Breast epithelium (tissue), 4 donors: ENCODE measurements at regions not wholly inside any gene's neighbourhood (a gene's known extent, or its start where the extent isn't known, plus 50 kb on each side); places are given as distances from the start of the nearest gene placed in this dataset.

ENCODE experiments used
- DNase-seq, 2 donors: peaks; one replicate each; pipeline ENCODE4 v3.0.0-alpha.2; 2019; ENCODE audit warnings: low spot score in 2 of 2
- H3K27ac ChIP-seq, 2 donors: fragments of 200-600 bp; sonication (generic) in 1 of 2; one replicate each; pipeline ENCODE4 v1.5.1; 2016 to 2019; ENCODE audit warnings: mild to moderate bottlenecking in 1 of 2
- H3K27me3 ChIP-seq, 2 donors: fragments of 200-600 bp; sonication (generic) in 1 of 2; one replicate each; pipeline versions ENCODE4 v1.5.1 to v1.6.0; 2017 to 2019; ENCODE audit warnings: control low read depth in 1 of 2, mild to moderate bottlenecking in 1 of 2
- H3K36me3 ChIP-seq: fragments of 200-600 bp; one replicate; pipeline ENCODE4 v1.5.1; 2019
- H3K4me1 ChIP-seq, 2 donors: fragments of 200-600 bp; sonication (generic); one replicate each; pipeline ENCODE4 v1.5.1; 2016 to 2019; ENCODE audit warnings: control low read depth in 1 of 2
- H3K4me3 ChIP-seq, 3 donors: fragments of 200-600 bp; sonication (generic); 1 replicate in 2 of 3; 2 replicates in 1 of 3; pipeline ENCODE4 v1.5.1; 2016 to 2019; ENCODE audit warnings: mild to moderate bottlenecking in 3 of 3, moderate library complexity in 2 of 3
- H3K9me3 ChIP-seq, 2 donors: fragments of 200-600 bp; sonication (generic) in 1 of 2; one replicate each; pipeline ENCODE4 v1.5.1; 2016 to 2019; ENCODE audit warnings: control low read depth in 1 of 2
- CTCF ChIP-seq, 3 donors: fragments of 450-650 bp; IDR thresholded peaks; one replicate each; pipeline ENCODE4 v1.5.1; 2016 to 2017; ENCODE audit warnings: antibody characterized with exemption in 3 of 3, mild to moderate bottlenecking in 3 of 3, moderate library complexity in 3 of 3
- POLR2A ChIP-seq: fragments of 450-650 bp; IDR thresholded peaks from one replicate; pipeline ENCODE4 v1.6.1; 2016; ENCODE audit warnings: antibody characterized with exemption, mild to moderate bottlenecking, moderate library complexity
- POLR2AphosphoS5 ChIP-seq, 3 donors: sonication (generic); formaldehyde crosslinking; IDR thresholded peaks; one replicate each; pipeline ENCODE4 v1.6.1; 2017; ENCODE audit warnings: antibody characterized with exemption in 3 of 3
- intact Hi-C: fragments of 100-400 bp; cut with DNase I; formaldehyde crosslinking; loops from one replicate; pipeline ENCODE4 v1.15.1; 2023; ENCODE audit warnings: low total_unique reads

GRCh38 chr2:184004289-184004947 lies 593.9 kb upstream of the ZNF804A start:
- TF ChIP-seq POLR2A (no peak), POLR2AphosphoS5 (IDR thresholded peaks at IDR 0.05) (no peak), CTCF (IDR thresholded peaks at IDR 0.05) (no peak)
- DNase-seq = no peak
- no peak overlapping the region for H3K27ac ChIP-seq
- H3K4me1 ChIP-seq = no peaks in the 10 kb centered on the region
- no peaks in the 10 kb centered on the region for H3K36me3 ChIP-seq
- no peaks in the 10 kb centered on the region for H3K27me3 ChIP-seq
- no peaks in the 10 kb centered on the region for H3K9me3 ChIP-seq
- H3K4me3 ChIP-seq = no peak overlapping the region
- intact Hi-C loops = no loop called here

- Histone ChIP-seq H3K27ac (no peak overlapping the region), H3K9me3 (no peaks in the 10 kb centered on the region), H3K4me1 (no peaks in the 10 kb centered on the region), H3K4me3 (no peak overlapping the region), H3K36me3 (no peaks in the 10 kb centered on the region), H3K27me3 (no peaks in the 10 kb centered on the region)
- no peak for DNase-seq
- no peak for TF ChIP-seq POLR2A
- no peak for TF ChIP-seq CTCF (IDR thresholded peaks at IDR 0.05)
- no peak for TF ChIP-seq POLR2AphosphoS5 (IDR thresholded peaks at IDR 0.05)
- intact Hi-C loops = no loop called here
These were observed 593.2 kb upstream of the ZNF804A start for GRCh38 chr2:184004948-184005672.

- intact Hi-C loops = no loop called here
- Histone ChIP-seq H3K36me3 (no peaks in the 10 kb centered on the region), H3K9me3 (no peaks in the 10 kb centered on the region), H3K4me3 (no peak overlapping the region), H3K27ac (no peak overlapping the region), H3K27me3 (no peaks in the 10 kb centered on the region), H3K4me1 (no peaks in the 10 kb centered on the region)
- no peak for DNase-seq
- TF ChIP-seq CTCF (IDR thresholded peaks at IDR 0.05) = no peak
- TF ChIP-seq POLR2A = no peak
- no peak for TF ChIP-seq POLR2AphosphoS5 (IDR thresholded peaks at IDR 0.05)
These were observed 591.3 kb upstream of the ZNF804A start for GRCh38 chr2:184006998-184007397.

GRCh38 chr2:184026961-184027360 lies 571.4 kb upstream of the ZNF804A start:
- intact Hi-C loops = no loop called here
- H3K36me3 ChIP-seq = no peaks in the 10 kb centered on the region

More at GRCh38 chr2:184026961-184027360, 571.4 kb upstream of the ZNF804A start:
- H3K27me3 ChIP-seq = no peaks in the 10 kb centered on the region
- TF ChIP-seq POLR2AphosphoS5 (IDR thresholded peaks at IDR 0.05) = no peak
- TF ChIP-seq POLR2A = no peak
- no peak for TF ChIP-seq CTCF (IDR thresholded peaks at IDR 0.05)
- H3K4me1 ChIP-seq = no peaks in the 10 kb centered on the region
- DNase-seq = no peak
- H3K27ac ChIP-seq = no peak overlapping the region
- no peak overlapping the region for H3K4me3 ChIP-seq
- H3K9me3 ChIP-seq = no peaks in the 10 kb centered on the region
